ENCODE measurements at regions not wholly inside any gene's neighbourhood (a gene's known extent, or its start where the extent isn't known, plus 50 kb on each side); places are given as distances from the start of the nearest gene placed in this dataset.

- no peak overlapping the region for H3K9ac ChIP-seq (replicated peaks in 1 of 4; ENCODE audit: extremely low read depth in 1 of 4, low read depth in 3 of 4, low read length in 3 of 4)
- no peak overlapping the region for H2AK5ac ChIP-seq (ENCODE audit: low read depth, low read length)
- DNase-seq (ENCODE audit: low read depth in 1 of 2, low spot score in 2 of 2) (no peak), FAIRE-seq (peak; percentile 19)
- no peak overlapping the region for H3K4ac ChIP-seq (replicated peaks; ENCODE audit: insufficient read length, low read depth, low read length)
- POLR2A ChIA-PET (ENCODE audit: partially characterized antibody) = no interaction called here
- no peak for TF ChIP-seq MAFK (IDR thresholded peaks at IDR 0.05; ENCODE audit: low read depth, low read length)
- no peak for TF ChIP-seq ATF3 (IDR thresholded peaks at IDR 0.05; ENCODE audit: insufficient read depth, low read depth, low read length)
- TF ChIP-seq CTBP2 (IDR thresholded peaks at IDR 0.05; ENCODE audit: borderline replicate concordance, insufficient read depth, insufficient read length, low read length) = no peak
- TF ChIP-seq GABPA (IDR thresholded peaks at IDR 0.05; ENCODE audit: borderline replicate concordance, insufficient read depth, low read length) = no peak
- no peak overlapping the region for H2BK120ac ChIP-seq (replicated peaks; ENCODE audit: low read depth, low read length)
- no peaks in the 10 kb centered on the region for H3K36me3 ChIP-seq (ENCODE audit: control insufficient read depth in 2 of 4, insufficient read depth in 4 of 4, low read length in 3 of 4)
- H4K5ac ChIP-seq (ENCODE audit: insufficient read length, low read depth, low read length) = no peak overlapping the region
- H3K27me3 ChIP-seq (replicated peaks in 1 of 4; ENCODE audit: control insufficient read depth in 3 of 4, extremely low read depth in 1 of 4, insufficient read depth in 3 of 4, low read length in 3 of 4) = no peaks in the 10 kb centered on the region
- no peaks in the 10 kb centered on the region for H3K9me3 ChIP-seq (ENCODE audit: insufficient read depth in 2 of 2, low read depth in 1 of 2, low read length in 1 of 2)
- H3K4me2 ChIP-seq (ENCODE audit: insufficient read depth in 1 of 2, low read depth in 2 of 2, low read length in 2 of 2) = no peak overlapping the region
- no peak overlapping the region for H3K14ac ChIP-seq (ENCODE audit: insufficient read length)
- no peaks in the 10 kb centered on the region for H3K4me1 ChIP-seq (replicated peaks in 1 of 4; ENCODE audit: control insufficient read depth in 3 of 4, insufficient read depth in 4 of 4, low read length in 3 of 4)
- H3K79me1 ChIP-seq (ENCODE audit: low read depth, low read length) = no peaks in the 10 kb centered on the region
- H3K79me2 ChIP-seq (ENCODE audit: control insufficient read depth in 1 of 2, insufficient read depth in 2 of 2, low read length in 2 of 2) = no peaks in the 10 kb centered on the region
- no peak overlapping the region for H3K27ac ChIP-seq (ENCODE audit: low read depth, low read length)
- no peaks in the 10 kb centered on the region; the same call in 1 of the 2 replicates for H3K23me2 ChIP-seq (ENCODE audit: low read depth, low read length)
- H2BK12ac ChIP-seq (ENCODE audit: low read depth, low read length) = no peak overlapping the region
- H4K8ac ChIP-seq (ENCODE audit: extremely low read depth, insufficient read depth, low read length) = no peak overlapping the region
- no peak overlapping the region for H3K56ac ChIP-seq (replicated peaks; ENCODE audit: insufficient read length, low read depth, low read length)
- H3K4me3 ChIP-seq (ENCODE audit: extremely low read depth in 1 of 4, insufficient read depth in 2 of 4, low read depth in 3 of 4, low read length in 4 of 4) = no peak overlapping the region
- H3K18ac ChIP-seq (ENCODE audit: extremely low read depth, low read length) = no peak overlapping the region
- H4K91ac ChIP-seq (replicated peaks; ENCODE audit: insufficient read length, low read length) = no peak overlapping the region
- H2BK5ac ChIP-seq (ENCODE audit: low read depth, low read length) = no peak overlapping the region
- CTCF ChIA-PET (ENCODE audit: partially characterized antibody) = no interaction called here
- no peaks in the 10 kb centered on the region for H4K20me1 ChIP-seq (replicated peaks in 1 of 2; ENCODE audit: control insufficient read depth in 1 of 2, insufficient read depth in 2 of 2, low read length in 2 of 2)
- H2BK20ac ChIP-seq (ENCODE audit: low read length) = no peak overlapping the region
- 88% methylated on average over 5 of the region's 5 CpGs; no CpG with 5 or more reads in 1 of the 2 experiments for WGBS, 2 experiments (ENCODE audit: extremely low coverage in 1 of 2, insufficient coverage in 1 of 2, insufficient read length in 1 of 2, insufficient replicate concordance in 2 of 2, low coverage in 1 of 2, low lambda C conversion rate in 2 of 2, missing lambda C conversion rate in 1 of 2)
- no peak overlapping the region for H2BK15ac ChIP-seq (ENCODE audit: low read length)
- H2AFZ ChIP-seq (ENCODE audit: low read length) = no peak overlapping the region
- no peak overlapping the region for H3K23ac ChIP-seq (ENCODE audit: insufficient read length)
These were observed 148.1 kb downstream of the PCDH7 start for GRCh38 chr4:30868111-30868895.
